LNCAP (cell line): ENCODE measurements at regions not wholly inside any gene's neighbourhood (a gene's known extent, or its start where the extent isn't known, plus 50 kb on each side); places are given as distances from the start of the nearest gene placed in this dataset.

ENCODE experiments used
- TF ChIP-seq, protein P1 (sequence below): fragments of 450-650 bp; IDR thresholded peaks from 2 replicates; pipeline ENCODE4 v1.5.1; 2017; ENCODE audit warnings: mild to moderate bottlenecking

DNA sequence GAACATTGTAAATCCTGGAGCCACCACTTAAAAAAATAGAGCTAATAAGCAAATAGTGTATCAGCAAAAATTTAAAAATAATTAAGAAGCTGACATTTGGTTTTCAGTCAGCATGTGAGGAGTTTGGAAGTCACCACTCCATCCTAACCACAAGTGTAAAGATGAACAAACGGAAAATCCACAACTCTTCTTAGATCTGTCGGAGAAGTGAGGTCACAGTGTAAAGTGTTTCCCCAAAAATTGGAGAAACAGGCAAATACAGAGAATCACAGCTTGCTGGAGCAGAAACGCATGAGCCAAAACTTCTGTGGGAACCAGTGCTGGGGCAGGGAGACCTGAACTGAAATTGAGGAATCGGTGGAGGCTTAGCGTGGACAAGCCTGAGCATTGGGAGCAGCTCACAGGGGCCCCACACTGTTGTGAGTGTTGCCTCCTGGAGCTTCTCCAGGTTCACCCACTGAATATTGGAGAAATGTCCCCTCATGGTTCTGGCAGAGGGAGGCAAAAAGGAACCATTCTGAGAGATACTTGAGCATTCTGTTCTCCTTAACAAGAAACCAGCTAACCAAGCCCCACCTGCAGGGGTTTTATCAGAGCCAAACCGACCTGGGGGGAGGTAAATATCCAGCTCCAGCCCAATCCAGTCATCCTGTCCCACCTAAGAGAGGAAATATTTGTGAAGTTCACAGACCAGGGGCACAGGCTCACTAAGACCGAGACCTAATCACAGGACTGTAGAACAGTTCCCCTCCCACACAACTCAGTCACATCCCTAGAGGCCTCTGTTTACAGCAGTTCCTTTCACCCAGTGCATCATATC, 192.0 kb downstream of the ERMARD start:
- TF ChIP-seq, protein P1, sequence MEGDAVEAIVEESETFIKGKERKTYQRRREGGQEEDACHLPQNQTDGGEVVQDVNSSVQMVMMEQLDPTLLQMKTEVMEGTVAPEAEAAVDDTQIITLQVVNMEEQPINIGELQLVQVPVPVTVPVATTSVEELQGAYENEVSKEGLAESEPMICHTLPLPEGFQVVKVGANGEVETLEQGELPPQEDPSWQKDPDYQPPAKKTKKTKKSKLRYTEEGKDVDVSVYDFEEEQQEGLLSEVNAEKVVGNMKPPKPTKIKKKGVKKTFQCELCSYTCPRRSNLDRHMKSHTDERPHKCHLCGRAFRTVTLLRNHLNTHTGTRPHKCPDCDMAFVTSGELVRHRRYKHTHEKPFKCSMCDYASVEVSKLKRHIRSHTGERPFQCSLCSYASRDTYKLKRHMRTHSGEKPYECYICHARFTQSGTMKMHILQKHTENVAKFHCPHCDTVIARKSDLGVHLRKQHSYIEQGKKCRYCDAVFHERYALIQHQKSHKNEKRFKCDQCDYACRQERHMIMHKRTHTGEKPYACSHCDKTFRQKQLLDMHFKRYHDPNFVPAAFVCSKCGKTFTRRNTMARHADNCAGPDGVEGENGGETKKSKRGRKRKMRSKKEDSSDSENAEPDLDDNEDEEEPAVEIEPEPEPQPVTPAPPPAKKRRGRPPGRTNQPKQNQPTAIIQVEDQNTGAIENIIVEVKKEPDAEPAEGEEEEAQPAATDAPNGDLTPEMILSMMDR: no peak

DNA sequence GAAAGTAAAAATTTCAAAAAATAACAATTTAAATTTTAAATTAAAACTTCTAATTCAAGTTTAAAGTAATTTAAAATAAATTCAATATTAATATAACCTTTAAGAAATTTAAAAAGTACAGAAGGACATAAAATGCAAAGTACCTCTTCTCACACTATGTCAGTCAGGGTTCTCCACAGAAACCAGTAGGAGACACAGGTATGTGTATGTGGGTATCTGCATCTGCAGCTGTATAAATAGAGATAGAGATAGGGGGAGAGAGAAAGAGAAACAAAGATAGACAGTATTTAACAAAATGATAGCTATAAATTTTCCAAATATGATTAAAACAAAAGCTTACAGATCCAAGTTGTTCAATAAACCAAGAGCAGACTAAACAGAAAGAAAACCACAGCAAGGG, 190.8 kb downstream of the ERMARD start:
- TF ChIP-seq, protein P1: no peak

DNA sequence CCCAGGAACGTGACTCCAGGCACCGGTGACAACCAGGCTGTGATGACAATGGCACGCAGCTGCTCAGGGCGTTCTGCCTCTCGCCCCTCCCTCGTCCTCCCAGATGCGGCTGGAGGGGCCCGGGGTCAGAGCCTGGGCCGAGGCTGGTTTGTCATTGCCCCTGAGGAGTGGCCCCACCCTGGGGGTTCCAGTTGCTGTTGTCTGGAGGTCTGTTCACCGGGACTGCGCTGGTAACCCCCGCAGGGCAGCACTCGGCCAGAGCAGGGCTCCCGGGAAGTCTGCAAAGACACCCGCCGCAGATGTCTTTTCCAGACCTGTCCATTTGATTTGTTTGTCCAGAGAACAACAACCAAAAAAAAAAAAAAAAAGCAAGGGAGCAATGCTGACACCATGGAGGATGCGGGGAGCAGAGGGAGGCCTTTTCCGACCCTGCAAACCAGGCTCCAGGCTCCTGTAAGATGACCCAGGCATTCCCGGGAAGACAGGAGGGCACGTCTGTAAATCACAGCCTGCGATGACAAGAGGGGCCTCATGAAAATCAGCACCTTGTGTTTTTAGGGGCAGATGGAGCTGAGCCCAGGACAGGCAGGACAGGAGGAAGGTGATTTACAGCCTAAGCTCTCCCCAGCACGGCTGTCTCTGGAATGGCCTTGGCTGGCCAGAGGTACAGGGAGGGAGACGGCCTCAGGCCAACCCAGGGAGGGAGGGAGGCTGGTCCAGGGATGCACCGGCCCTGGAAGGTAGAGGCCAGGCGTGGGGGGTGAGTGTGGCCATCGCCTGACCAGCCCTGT, 189.3 kb downstream of the ERMARD start:
- TF ChIP-seq, protein P1: no peak

DNA sequence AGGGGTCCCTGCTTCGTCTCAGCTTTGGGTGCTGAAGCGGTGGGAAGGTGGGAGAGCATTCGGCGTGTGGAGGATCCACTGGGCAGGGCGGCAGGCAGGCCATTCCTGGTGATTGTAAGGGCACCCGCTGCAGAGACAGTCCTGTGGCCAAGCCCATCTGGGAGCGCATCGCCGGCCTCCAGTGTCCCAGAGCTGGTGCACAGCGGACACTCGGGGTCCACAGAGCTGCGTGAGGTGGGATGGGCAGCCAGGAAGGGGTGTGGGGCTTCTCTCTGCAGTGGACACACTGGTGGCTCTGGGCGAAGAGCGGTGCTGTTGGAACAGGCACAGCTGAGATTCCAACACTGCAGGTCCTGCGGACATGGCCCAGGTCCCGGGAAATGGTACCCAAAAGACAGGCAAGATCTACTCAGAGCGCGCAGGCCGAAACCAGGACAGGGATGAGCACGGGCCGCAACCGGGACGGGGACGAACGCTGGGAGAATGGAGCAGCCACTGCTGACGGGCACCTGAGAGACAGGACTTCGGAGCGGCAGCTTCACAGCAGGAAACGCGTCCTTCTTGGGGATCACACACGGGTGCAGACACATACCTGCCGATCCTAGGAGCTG, 188.2 kb downstream of the ERMARD start:
- TF ChIP-seq, protein P1: no peak

DNA sequence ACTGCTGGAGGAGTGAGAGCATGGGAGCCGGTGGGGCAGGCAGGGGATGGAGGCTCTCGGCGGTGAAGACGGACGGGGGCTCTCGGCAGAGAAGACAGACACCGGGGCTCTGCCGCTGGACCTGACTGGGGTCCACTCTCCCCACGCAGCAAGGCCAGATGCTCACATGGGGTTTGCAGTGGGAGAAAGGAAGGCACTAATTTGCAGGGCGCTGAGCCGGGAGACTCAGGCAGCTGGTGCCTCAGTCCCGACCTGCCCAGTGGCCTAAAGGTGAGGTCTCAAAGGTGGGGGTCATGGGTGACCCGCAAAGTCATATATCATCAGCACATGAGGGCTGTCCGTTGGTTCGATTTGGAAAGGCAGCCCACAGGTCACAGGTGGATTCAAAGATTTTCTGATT, 187.3 kb downstream of the ERMARD start:
- TF ChIP-seq, protein P1: no peak

DNA sequence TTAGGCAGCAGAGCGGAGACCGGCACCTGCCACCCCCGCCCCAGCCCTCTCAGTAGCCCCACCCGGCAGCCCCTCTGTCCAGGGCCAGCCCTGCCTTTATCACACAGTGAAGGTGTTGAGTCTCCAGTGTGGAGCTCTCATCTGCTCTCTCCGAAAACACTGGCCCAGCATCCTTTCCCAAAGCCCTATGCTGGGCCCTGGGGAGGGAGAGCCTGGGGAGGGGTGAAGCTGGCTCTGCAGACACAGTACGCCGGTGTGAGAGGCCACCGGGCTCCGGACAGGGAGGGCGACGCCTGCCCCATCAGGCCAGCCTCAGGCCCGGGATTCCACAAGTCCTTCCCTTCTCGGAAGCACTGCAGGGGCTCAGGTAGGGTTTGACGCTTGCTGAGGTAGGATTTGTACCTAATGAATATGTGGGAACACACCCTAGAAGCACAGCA, 186.9 kb downstream of the ERMARD start:
- TF ChIP-seq, protein P1: no peak

DNA sequence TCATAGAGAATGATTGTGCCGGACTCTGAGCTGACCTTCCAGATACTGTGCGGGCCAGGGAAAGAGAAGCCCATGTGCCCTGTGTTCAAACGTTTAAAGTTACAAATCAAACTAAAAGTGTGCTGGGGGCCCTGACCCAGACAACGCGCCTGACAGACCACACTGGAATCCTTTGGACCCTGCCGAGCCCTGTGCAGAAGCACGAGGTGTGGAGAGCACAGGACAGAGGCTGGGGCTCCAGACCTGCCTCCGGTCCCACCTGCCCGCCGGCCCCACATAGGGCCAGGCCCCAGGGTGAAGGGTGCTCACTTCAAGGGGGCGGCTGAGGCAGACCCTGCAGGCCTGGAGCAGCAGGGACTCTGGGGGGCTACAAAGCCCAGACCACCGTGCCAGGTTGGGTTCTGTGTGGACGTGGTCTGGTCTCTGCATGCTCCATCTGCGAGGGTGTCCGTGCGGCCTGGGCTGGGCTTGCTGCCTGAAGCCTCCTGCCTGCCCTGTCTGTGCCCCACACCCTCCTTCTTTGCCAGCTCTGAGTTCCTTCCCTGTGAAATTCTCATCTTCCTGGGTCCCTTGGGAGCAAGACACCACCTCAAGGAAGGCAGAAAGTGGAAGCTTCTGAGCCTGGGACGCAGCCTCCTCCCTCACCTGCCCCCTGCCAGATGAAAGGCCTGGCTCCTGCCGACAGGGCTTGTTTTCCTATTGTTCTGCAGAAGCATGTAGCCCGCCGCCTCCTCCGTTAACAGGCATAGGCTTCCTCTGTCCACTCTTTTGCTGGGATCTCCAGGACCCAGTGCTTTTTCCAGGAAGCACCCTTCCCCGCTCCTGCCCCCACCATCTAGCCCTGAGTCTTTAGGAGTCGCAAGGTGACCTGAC, 186.2 kb downstream of the ERMARD start:
- TF ChIP-seq, protein P1: no peak
